GM21447 (cell line): ENCODE measurements at regions not wholly inside any gene's neighbourhood (a gene's known extent, or its start where the extent isn't known, plus 50 kb on each side); places are given as distances from the start of the nearest gene placed in this dataset.
"Not testable (repeated sequence)": the region's sequence is repeated elsewhere in the genome, so short reads cannot be mapped to it uniquely, and the experiment has no call there.

Experiments used
- ATAC-seq: cut with Tn5 transposase; IDR thresholded peaks from one replicate; pipeline ENCODE4 v1.9.1; 2021; ENCODE audit not compliant: unreplicated experiment

DNA sequence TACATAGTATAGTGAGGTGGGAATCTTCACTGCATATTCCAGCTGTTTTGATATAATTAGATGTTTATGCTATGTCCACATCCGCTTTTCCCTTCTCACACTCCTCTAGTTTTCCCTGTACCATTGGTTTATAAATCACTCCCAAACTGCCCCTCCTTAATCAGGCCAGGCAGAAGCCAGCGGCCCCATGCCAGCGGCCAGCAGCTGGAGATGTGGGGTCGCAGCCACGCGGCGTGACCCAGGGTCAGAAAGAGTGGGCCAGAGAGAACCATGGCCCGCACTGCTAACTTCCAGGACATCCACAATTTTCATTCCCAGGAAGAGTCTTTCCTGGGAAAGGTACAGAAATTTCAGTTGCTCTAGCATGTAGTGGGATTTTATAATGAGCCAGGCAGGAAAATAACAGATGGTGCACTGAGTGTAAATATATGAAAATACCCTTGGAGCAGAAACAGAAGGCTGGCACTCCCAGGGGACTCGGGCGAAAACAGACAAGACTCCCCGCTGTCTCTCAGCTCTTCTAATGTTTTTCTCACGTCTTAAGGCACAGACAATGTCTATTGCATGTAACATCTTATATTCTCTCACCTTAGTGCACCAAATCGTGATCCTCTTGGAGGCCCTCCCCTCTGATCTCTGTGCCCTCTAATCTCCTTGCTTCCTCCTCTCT lies 145.9 kb upstream of the ZFP42 start:
- no peak for ATAC-seq

- ATAC-seq, result no peak
Observed at GRCh38 chr4:187865914-187866313, 129.7 kb upstream of the ZFP42 start.

DNA sequence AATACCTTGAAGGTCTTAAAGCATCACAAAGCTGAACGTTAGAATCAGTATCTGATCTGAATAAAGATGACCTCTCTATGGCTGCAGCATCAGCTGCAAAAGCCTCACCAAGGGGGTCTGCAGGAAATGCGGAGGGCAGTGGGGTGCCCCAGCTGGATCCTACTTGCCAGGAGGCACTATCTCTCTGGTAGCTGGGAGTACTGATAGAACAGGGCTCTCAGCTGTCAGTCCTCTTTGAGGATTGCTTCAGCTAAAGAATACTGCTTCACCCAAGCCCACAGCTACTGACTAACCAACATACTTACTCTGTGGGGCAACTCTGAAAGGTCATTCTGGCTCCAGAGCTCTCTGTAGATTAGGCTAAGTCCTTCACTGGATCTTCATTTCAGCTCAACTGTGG lies 112.5 kb upstream of the ZFP42 start:
- ATAC-seq, result no peak

DNA sequence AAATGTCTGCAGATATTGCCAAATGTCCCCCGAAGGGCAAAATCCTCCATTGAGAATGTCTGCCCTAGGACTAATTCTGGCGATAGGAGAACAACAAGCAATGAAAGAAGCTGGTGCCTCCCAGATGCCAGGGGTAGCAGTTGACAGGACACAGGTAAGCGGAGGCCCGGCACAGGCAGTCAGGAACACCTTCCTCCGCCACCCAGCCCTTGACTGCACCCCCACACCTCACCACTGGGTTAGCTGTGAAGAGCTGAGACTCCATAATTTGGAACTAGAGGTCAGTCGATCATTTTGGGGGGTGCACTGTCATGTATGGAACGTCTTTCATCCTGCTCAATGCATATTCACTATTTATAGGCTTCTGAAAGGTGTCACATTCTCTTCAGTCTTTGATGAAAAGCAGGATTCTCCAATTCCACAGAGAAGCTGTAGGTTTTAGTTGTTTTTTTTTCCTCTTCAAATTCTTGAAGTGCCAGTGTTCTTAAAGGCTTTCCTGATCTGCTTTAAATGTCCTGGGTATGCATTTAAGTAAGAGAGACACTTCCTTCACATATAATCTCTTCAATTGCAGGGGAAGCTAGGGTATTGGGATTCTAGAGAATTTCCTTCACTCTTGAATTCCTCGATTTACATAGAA lies 111.6 kb upstream of the ZFP42 start:
- no peak for ATAC-seq

- ATAC-seq, result no peak
Observed at GRCh38 chr4:187887906-187888305, 107.7 kb upstream of the ZFP42 start.

GRCh38 chr4:187889651-187890050 lies 105.9 kb upstream of the ZFP42 start:
- ATAC-seq, result no peak

DNA sequence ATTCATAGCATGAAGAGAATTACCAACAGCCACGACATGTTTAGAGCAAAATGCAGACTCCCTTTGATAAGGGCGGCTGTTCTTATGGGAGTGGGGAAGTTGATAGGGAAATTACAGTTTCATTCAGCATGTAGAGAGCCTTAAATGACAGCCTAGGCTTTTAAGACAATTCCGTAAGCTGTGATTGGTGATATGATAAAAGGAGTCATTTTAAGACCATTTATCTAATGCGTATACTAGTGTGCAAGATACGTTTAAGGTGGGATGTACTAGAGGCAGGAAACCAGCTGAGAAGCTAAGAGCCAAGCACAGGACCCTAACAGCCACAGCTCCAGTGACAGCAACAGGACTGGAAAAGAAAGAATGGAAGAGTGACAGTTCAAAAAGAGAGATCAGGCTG lies 102.2 kb upstream of the ZFP42 start:
- no peak for ATAC-seq

DNA sequence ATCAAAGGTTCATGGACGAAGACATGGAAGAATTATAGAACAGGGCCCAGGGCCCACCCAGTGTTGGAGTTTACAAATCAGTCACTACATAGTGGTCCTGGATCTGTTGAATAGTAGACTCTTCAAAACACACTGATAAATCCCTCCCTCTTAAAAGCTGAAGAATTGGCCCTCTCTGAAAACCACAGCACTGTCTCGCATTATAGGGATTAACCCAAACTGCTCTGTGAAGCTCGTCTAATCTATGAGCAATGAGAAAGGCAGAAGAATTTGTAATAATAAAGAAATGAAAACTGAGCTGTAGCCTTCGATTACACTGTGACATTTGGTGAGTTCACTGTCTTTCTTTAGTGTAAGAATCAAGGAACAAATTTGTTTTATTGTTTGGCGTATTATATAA lies 92.5 kb upstream of the ZFP42 start:
- ATAC-seq, result no peak

- no peak for ATAC-seq
Observed at GRCh38 chr4:187903700-187904099, 91.9 kb upstream of the ZFP42 start.

- no peak for ATAC-seq
Observed at GRCh38 chr4:187908079-187908561, 87.5 kb upstream of the ZFP42 start.

GRCh38 chr4:187908731-187909130 lies 86.8 kb upstream of the ZFP42 start:
- ATAC-seq, result no peak

DNA sequence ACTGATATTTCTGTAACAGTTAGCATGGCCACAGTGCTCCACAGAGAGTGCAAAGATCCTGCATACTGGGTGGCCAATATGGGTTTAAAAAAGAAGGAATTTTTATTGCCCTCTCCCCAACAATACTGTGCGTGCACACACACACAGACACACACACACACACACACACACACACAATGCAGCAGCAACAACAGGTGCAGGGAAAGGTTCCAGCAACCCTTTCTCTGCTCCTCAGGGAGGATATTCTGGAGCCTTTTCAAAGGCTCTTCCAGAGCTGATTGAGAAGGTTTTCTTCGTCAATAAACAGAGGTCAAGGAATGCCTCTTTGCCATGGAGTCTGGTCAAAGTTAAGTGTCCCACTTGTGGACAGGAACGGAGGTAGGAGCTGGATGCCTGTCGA lies 84.8 kb upstream of the ZFP42 start:
- ATAC-seq, result no peak

- not testable (repeated sequence) for ATAC-seq
Observed at GRCh38 chr4:187915406-187915805, 80.2 kb upstream of the ZFP42 start.

GRCh38 chr4:187919966-187920365 lies 75.6 kb upstream of the ZFP42 start:
- ATAC-seq, result no peak

- ATAC-seq, result no peak
Observed at GRCh38 chr4:187921946-187922623, 73.5 kb upstream of the ZFP42 start.

DNA sequence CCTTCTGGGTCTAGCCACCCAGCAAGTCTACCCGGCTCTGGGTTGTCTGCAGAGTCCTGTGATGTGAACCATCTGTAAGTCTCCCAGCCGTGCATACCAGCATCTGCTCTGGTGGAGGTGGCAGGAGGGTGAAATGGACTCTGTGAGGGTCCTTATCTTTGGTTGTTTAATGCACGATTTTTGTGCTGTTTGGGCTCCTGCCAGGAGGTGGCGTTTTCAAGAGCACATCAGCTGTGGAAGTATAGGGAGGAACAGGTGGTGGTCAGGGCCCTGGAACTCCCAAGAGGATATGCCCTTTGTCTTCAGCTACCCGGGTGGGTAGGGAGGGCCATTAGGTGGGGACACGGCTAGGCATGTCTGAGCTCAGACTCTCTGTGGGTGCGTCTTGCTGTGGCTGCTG lies 66.5 kb upstream of the ZFP42 start:
- ATAC-seq, result no peak

GRCh38 chr4:187934766-187935165 lies 60.8 kb upstream of the ZFP42 start:
- ATAC-seq, result no peak

- no peak for ATAC-seq
Observed at GRCh38 chr4:187937557-187937956, 58.0 kb upstream of the ZFP42 start.

- ATAC-seq, result no peak
Observed at GRCh38 chr4:187940299-187940698, 55.3 kb upstream of the ZFP42 start.

DNA sequence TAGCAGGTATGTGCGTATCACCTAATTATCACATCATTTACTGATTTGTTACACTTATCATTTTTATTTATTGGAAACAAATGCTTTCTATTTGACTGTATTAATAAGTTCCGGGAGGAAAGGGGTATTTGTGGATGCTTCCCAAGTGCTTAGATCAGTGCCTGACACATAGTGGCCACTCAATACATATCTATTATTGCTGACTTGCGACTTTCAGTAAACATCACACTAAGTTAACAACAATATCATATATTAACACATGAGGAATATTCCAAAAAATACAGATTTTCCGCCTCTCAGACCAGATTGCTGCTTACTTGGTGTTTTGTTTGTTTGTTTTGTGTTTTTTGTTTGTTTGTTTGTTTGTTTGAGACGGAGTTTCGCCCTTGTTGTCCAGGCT lies 52.6 kb upstream of the ZFP42 start:
- no peak for ATAC-seq

DNA sequence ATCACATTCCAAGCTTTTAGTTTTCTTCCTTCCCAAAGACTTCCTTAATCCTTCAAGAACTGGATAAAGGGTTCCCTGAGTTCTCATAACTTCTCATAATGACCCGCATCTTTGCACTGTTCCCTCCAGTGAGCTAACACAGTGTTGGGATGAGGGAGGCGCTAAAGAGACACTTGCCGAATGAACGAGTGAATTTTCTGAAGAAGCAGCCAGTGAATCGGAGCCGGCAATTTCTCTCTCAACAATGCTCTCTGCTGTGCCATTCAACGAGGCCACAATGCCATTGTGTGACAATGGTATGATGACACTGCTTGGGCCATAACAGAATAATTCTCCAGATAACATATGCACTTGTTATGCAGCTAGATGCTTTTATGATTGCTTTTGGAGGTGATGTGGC lies 51.4 kb upstream of the ZFP42 start:
- ATAC-seq, result no peak
